SK-N-SH treated with all-trans-retinoic acid at 6 μM for 48 hours (cell line): ENCODE measurements at regions not wholly inside any gene's neighbourhood (a gene's known extent, or its start where the extent isn't known, plus 50 kb on each side); places are given as distances from the start of the nearest gene placed in this dataset.

ENCODE experiments used
- CREB5 ChIP-seq: fragments of 250-450 bp; sonication (Bioruptor Pico); IDR thresholded peaks from 2 replicates; pipeline ENCODE4 v1.5.1; 2020; ENCODE audit warnings: low read depth, mild to moderate bottlenecking, moderate library complexity
- ISL1 ChIP-seq: fragments of 250-450 bp; sonication (Bioruptor Pico); IDR thresholded peaks from 2 replicates; pipeline ENCODE4 v2.1.2; 2022; ENCODE audit warnings: mild to moderate bottlenecking, moderate library complexity
- OSR1 ChIP-seq: fragments of 250-450 bp; sonication (Bioruptor Pico); IDR thresholded peaks from 2 replicates; pipeline ENCODE4 v1.8.0; 2022; ENCODE audit warnings: moderate library complexity, mild to moderate bottlenecking, inconsistent platforms
- SNAI2 ChIP-seq: fragments of 250-450 bp; sonication (Bioruptor Pico); IDR thresholded peaks from 2 replicates; pipeline ENCODE4 v1.5.0; 2020; ENCODE audit warnings: mild to moderate bottlenecking, moderate library complexity
- ZFP3 ChIP-seq: fragments of 250-450 bp; sonication (Bioruptor Pico); IDR thresholded peaks from 2 replicates; pipeline ENCODE4 v1.5.0; 2020; ENCODE audit warnings: mild to moderate bottlenecking, moderate library complexity
- ZFP30 ChIP-seq: fragments of 450-650 bp; formaldehyde crosslinking; IDR thresholded peaks from 2 replicates; pipeline ENCODE4 v1.5.0; 2022; ENCODE audit warnings: mild to moderate bottlenecking, moderate library complexity
- ZNF8 ChIP-seq: fragments of 450-650 bp; formaldehyde crosslinking; IDR thresholded peaks from 2 replicates; pipeline ENCODE4 v1.5.0; 2020; ENCODE audit warnings: mild to moderate bottlenecking, moderate library complexity
- TF ChIP-seq, protein P1 (sequence below): fragments of 250-450 bp; sonication (Bioruptor Pico); IDR thresholded peaks from 2 replicates; pipeline ENCODE4 v1.5.1; 2021; ENCODE audit warnings: mild to moderate bottlenecking, moderate library complexity

DNA sequence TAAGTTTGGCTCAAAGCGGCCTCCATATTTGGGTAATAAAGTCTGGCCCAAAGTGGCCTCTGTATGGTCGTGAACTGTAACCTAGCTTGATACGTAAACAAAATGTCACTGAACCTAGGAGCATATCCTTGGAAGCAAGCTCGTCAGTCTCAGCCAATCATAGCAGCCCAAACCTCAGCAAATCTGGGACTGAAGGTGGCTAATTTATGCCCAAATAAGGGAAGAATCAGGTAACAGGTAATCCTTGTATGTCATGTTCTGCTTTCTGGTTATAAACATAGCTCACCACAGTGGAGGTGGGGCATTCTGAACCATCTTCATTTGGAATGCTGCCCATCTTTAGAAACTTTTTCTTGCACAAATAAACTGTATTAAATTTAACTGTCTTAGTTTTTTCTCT is 281.1 kb downstream of the TTLL7 start:
- TF ChIP-seq, protein P1, sequence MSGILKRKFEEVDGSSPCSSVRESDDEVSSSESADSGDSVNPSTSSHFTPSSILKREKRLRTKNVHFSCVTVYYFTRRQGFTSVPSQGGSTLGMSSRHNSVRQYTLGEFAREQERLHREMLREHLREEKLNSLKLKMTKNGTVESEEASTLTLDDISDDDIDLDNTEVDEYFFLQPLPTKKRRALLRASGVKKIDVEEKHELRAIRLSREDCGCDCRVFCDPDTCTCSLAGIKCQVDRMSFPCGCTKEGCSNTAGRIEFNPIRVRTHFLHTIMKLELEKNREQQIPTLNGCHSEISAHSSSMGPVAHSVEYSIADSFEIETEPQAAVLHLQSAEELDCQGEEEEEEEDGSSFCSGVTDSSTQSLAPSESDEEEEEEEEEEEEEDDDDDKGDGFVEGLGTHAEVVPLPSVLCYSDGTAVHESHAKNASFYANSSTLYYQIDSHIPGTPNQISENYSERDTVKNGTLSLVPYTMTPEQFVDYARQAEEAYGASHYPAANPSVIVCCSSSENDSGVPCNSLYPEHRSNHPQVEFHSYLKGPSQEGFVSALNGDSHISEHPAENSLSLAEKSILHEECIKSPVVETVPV (CRISPR knock-in tag) = no peak
- TF ChIP-seq ZFP30 (CRISPR knock-in tag) (no peak), OSR1 (no peak), ISL1 (CRISPR knock-in tag) (no peak), ZNF8 (CRISPR knock-in tag) (no peak), ZFP3 (CRISPR knock-in tag) (no peak), SNAI2 (CRISPR knock-in tag) (no peak), CREB5 (no peak)
